NCI-H1105 treated with DMSO at 0.1 percent for 48 hours (cell line): ENCODE measurements at regions not wholly inside any gene's neighbourhood (a gene's known extent, or its start where the extent isn't known, plus 50 kb on each side); places are given as distances from the start of the nearest gene placed in this dataset.
A peak's percentile ranks its signal among the peaks of the same experiment; 100 is the strongest.

Source experiments
- DNase-seq: peaks from one replicate; lab custom pipeline; 2025; lab: John Stamatoyannopoulos, UW

DNA sequence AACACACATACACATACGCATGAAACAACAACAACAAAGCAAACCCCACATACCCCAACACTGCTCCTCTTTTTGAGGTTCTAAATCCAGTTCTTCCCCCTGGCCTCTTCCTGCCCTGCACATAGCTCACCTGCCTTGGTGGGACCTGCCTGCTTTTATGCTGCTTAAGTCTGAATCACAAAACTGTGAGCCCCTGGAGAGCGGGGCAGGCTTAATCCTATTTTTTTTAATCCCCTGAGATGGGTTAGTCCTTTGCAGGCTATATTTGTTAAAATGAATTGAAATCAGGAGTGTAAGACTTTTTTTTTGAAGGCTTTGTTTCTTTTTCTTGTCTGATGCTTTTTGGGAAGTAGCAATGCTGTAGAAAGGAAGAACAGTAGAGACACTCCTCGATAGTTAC, 84.6 kb upstream of the MAX start:
- DNase-seq, result no peak

- no peak for DNase-seq
Observed at GRCh38 chr14:65187421-65188049, 85.2 kb upstream of the MAX start.

DNA sequence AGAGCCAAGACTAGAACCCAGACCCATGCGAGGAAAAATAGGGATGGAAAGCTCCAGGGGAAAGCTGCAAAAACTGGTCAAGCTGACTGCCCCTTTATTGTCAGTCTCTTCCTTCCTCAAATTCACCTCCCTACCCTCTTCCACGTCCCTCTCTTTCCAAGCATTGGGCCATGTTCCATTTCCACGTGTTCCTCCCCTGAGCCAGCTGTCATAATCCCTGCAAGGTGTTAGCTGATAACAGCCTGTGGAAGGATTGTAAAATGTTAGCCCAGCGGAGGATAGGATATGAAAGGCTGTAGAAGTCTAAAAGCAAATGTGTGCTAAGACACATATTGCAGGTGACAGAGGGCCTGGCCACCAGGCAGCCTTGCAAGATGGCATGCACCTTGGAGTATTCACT, 88.0 kb upstream of the MAX start:
- no peak for DNase-seq

DNA sequence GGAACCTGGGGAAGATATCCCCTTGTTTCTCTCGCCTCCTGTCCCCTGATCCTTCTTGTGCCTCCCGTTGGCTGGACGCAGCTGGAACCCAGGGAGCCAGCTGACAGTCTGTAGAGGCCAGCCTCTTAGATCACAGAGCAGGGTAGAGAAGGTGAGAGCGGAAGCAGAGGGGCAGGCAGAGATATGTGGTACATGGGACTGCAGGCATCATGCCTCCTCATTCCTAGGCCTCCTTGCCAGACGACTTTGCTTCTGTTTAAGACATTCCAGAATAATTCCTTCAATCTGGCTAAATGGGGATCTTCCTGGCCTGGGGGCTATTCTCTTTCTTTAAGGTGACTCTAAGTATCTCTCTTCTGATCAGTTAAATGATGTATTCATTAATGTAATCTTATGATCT, 89.4 kb upstream of the MAX start:
- no peak for DNase-seq

DNA sequence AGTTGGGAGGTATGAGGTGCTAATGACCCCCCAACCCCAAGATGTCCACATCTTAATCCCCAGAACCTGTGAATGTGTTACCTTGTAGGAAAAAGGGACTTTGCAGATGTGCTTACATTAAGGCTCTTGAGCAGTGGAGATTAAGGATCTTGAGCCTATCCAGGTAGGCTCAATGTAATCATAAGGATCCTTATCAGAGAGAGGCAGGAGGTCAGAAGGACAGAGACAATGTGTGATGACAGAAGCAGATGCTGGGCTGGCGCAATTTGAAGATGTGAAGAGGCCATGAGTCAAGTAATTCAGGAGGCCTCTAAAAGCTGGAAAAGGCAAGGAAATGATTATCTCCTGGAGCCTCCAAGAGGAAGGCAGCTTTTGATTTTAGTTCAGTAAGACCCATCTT, 90.4 kb upstream of the MAX start:
- DNase-seq, result no peak

DNA sequence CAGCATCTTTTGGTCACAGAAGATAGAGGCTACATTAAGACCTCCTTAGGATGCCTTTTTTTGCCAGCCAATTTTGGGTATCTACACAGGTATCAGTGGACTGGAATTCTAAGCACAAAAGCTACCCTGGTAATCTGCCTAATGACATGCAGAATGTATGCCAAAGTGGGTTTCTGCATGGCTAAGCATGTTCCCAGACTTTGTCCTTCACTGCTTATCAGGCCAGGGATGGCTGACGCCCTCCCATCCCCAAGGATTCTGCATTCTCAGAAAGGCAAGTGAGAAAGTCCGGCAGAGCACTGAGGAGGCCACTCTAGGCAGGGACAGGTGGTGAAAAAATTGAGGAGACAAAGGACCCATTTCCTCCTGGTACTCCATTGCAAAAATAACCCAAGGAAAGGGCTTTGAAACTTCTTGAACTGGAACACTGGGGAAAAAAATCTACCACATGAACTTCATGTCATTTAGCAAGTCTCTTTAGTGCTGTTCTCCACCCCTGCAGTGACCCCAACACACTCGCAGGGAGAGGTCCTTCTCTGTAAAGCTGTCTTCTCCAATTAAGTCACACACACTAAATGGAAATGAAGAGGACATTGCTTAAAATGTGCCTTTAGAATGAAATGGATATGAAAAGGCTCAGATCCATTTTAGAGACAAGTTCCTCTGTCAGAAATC, 91.7 kb upstream of the MAX start:
- no peak for DNase-seq

DNA sequence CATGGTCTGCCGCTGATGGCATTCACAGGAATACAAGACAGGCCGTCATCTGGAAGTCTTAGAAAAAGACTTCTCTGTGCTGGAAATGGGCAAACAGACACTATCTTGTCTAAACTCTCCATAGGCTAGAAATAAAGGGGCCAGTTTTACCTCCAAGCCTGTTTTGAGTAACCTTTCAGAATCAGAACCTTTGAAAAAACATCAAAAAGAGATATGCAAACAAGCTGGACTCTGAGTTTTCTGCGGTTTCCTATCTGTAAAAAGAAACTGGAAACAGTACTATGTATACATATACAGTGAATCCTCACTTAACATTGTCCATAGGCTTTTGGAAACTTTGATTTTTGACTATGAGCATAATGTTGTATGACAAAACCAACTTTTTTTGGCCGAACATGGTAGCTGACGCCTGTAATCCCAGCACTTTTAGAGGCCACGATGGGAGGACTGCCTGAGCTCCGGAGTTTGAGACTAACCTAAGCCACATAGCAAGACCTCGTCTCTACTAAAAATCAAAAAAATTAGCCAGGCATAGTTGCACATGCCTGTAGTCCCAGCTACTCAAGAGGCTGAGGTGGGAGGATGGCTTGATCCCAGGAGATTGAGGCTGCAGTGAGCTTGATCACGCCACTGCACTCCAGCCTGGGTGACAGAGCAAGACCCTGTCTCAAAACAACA, 92.9 kb upstream of the MAX start:
- no peak for DNase-seq

GRCh38 chr14:65198346-65198745, 96.0 kb upstream of the MAX start:
- no peak for DNase-seq

GRCh38 chr14:65200454-65200853, 98.1 kb upstream of the MAX start:
- DNase-seq, result no peak

GRCh38 chr14:65203574-65203973, 101.3 kb upstream of the MAX start:
- no peak for DNase-seq

DNA sequence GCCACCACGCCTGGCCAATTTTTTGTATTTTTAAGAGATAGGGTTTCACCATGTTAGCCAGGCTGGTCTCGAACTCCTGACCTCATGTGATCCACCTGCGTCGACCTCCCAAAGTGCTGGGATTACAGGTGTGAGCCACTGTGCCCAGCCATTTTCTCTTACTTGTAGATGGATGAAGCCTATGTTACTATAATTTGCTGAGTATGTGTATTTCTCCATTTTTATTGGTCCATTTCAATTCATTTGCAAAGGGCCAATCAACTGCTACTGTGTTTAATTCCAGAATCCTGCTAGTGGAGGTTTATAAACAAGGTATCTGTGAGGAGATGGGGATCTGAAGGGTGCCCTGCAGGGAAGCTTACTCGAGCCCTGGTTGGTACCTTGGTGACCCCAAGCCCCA, 101.7 kb upstream of the MAX start:
- no peak for DNase-seq

DNA sequence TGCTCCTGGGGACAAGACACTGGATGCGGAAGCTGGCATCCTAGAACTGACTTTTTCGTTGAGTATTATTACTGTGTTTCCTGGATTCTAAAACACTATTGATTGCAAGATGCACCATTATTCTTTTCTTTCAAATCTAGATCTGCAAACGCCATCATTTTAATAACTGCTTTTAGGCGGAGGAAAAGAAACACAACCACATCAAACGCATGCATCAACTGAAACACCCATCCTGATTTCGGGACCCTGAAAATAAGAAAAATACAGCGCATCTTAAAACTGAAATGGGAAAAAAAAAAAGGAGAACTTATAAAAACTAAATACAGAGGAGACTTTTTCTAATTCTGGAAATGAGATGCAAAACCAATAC, 103.7 kb upstream of the MAX start:
- DNase-seq, result no peak

DNA sequence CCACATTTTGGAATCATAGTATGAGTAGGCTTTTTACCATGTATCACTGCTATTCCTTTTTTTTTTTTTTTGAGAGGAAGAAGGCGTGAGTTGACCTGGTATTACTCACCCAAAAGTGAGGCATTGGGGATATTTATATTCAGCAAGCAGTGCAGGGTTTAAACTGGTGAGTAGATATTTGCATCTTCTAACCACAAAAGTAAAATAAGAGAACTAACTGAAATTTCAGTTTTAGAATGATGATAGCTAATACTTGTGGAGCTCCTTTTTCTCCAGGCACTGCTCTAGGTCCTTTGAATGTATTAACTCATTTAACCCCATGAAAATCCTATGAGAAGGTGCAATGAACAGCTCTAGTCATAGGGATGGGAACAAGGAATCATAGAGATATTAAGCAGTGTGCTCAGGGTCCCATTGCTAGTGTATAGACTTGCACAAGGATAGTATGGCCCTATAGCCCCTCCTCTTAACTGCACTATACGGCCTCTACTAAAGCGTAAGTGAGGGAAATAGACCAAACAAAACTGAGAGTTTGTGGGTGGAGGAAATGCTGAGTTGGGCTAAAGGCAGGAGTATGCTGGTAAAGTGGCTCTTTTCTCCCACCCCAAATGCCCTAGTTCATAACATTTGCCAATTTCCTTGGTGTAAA, 104.3 kb upstream of the MAX start:
- no peak for DNase-seq

DNA sequence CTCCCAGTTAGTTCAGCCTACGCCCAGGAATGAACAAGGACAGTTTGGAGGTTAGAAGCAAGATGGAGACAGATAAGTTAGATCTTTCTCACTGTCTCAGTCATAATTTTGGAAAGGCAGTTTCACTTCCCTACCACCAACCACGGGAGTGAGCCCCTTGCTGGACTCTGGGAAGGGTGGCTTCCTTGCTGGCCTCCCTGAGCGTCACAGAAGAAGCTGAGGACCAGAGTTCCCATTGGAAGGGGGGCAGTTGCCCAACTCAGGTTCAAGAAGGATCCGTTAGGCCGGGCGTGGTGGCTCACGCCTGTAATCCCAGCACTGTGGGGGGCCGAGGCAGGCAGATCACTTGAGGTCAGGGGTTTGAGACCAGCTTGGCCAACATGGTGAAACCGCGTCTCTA, 106.2 kb upstream of the MAX start:
- no peak for DNase-seq

DNA sequence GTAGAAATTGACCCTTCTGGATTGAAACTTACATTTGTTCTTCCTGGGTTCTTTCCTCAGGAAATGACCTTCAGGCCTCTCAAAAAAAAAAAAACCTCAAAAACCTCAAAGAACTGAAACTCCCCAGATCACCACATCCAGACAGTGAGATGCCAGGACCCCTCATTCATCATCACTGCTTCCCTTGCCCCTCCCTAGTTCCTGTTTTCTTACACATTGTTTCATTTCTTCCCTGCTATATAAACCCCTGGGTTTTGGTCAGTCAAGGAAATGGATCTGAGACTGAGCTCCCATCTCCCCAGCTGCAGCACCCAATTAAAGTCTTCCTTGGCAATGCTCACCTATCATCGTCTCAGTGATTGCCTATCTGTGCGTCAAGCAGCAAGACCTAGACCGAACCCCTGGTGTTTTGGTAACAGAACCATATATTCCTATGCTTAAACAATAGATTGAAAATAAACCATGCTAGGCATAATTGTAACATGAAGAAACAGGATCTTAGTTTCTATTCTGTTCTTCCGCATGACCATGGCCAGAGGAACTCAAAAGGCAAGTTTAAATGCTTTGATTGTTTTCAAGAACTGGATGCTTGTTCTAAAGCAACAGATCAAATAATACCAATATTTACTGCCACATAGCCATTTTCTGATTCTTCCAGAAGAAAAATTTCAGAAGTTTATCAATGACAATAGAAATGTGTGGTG, 108.0 kb upstream of the MAX start:
- no peak for DNase-seq

DNA sequence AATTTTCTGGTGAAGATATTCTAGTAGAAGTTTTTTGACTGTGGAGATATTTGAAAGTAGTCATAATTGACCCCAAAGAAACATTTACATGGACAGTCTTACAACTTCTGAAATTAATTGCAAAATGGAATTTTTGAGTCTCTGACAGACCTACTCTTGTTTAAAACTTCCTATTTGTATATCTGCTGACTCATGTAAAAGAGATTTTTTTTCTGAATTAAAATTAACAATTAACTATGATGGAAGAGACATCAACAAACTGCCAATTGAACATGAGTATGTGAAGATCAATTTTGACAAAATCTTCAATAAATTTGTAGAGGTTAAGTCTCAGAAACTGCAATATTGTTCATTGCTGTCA, 108.5 kb upstream of the MAX start:
- DNase-seq, result no peak

- no peak for DNase-seq
Observed at GRCh38 chr14:65211341-65211987, 109.1 kb upstream of the MAX start.

- DNase-seq, result no peak
Observed at GRCh38 chr14:65213316-65213715, 111.0 kb upstream of the MAX start.

- DNase-seq, result no peak
Observed at GRCh38 chr14:65214741-65215140, 112.4 kb upstream of the MAX start.

DNA sequence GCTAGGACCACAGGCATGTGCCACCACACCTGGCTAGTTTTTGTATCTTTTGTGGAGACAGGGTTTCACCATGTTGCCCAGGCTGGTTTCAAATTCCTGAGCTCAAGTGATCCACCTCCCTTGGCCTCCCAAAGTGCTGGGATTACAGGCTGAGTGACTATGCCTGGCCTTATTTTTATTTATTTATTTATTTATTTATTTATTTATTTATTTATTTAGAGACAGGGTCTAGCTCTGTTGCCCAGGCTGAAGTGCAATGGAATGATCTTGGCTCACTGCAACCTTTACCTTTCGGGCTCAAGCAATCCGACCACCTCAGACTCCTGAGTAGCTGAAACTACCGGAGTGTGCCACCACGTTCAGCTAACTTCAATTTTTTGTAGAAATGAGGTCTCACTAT, 117.0 kb upstream of the MAX start:
- DNase-seq, result no peak

DNA sequence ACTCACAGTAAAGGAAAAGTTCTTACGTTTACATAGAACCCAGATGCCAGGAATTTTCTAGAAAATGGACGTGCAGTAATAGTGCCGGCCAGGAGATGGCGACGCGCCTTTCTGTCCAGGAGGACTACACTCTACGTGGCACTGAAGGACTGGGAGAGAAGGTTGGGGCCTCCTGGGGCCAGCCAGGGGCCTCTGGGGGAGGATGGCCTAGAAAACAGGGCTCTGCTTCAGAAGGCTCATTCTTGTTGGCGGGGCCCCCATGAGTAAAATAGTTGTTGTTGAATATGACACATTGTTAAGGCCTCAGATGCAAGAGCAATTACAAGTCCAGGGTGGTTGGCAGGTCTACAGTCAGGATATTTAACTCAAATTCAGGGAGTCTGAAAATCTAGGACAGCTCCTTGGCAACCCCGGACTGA, 120.1 kb upstream of the MAX start:
- DNase-seq, result peak; percentile 21

- DNase-seq, result no peak
Observed at GRCh38 chr14:65223636-65224035, 121.3 kb upstream of the MAX start.
